SKM-1 (cell line): ENCODE measurements at regions not wholly inside any gene's neighbourhood (a gene's known extent, or its start where the extent isn't known, plus 50 kb on each side); places are given as distances from the start of the nearest gene placed in this dataset.
"Not testable (repeated sequence)": the region's sequence is repeated elsewhere in the genome, so short reads cannot be mapped to it uniquely, and the experiment has no call there.

Experiments used
- DNase-seq: peaks from one replicate; lab custom pipeline; 2025; ENCODE audit not compliant: unreplicated experiment; lab: John Stamatoyannopoulos, UW

GRCh38 chr13:84616864-84617263 is 734.6 kb upstream of the SLITRK1 start:
- DNase-seq, result no peak

GRCh38 chr13:84609716-84610115 is 727.4 kb upstream of the SLITRK1 start:
- DNase-seq, result no peak

- DNase-seq, result no peak
Observed at GRCh38 chr13:84607261-84608013, 725.2 kb upstream of the SLITRK1 start.

GRCh38 chr13:84606616-84607015 is 724.3 kb upstream of the SLITRK1 start:
- no peak for DNase-seq

GRCh38 chr13:84605927-84606326 is 723.7 kb upstream of the SLITRK1 start:
- DNase-seq, result no peak

GRCh38 chr13:84591444-84591843 is 709.2 kb upstream of the SLITRK1 start:
- no peak for DNase-seq

DNA sequence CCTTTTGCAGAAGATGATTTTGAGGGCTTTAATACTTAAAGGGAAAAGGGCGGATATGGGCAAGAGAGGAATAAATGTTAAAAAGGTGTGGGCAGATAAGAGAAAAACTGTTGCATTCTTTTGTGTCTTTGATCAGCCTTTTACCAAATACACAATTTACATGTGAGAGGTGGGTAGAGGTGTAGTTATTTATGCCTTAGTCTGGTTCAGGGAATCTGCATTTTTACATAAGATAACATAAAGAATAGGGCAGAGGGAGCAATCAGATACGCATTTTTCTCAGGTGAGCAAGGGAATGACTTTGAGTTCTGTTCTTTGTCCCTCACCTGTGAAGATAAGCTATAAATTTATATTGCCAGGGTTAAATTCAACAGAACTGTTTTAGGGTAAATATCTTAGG is 708.4 kb upstream of the SLITRK1 start:
- DNase-seq, result no peak

- DNase-seq, result no peak
Observed at GRCh38 chr13:84588023-84588422, 705.7 kb upstream of the SLITRK1 start.

DNA sequence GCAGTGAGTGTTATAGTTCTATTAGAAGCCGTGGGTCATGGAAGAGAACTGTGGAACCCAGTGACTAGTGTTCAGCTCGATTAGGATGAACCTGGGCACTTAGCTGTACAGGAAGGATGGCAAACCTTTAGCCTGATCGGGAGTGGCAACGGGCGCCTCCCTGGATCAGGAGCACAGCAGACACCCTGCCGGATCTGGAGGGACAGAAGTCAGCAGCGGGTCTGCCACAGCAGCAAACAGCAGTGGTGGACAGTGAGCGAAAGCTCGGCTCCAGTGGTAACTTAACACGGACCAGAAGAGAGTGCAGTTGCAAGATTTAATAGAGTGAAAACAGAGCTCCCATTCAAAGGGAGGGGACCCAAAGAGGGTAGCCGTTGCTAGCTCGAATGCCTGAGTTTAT is 697.6 kb upstream of the SLITRK1 start:
- DNase-seq, result not testable (repeated sequence)

GRCh38 chr13:84574851-84575250 is 692.6 kb upstream of the SLITRK1 start:
- no peak for DNase-seq

GRCh38 chr13:84571264-84571663 is 689.0 kb upstream of the SLITRK1 start:
- no peak for DNase-seq

DNA sequence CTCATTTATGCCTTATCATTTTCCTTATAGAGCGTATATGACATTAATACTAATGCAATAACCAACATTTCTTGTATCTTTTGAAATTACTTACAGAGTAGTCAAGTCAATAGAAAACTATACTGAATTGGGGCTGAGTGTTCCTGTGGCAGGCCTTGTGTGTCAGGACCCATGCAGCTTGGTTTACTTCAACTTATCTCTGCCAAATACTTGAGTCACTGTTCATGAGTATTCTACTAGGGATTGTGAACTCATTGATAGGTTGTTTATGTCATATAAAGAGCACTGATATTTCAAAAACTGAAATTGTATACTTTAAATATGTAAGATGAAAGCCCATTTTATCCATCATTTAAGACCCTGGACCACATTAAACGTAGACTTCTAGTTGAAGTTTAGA is 688.6 kb upstream of the SLITRK1 start:
- DNase-seq, result no peak

DNA sequence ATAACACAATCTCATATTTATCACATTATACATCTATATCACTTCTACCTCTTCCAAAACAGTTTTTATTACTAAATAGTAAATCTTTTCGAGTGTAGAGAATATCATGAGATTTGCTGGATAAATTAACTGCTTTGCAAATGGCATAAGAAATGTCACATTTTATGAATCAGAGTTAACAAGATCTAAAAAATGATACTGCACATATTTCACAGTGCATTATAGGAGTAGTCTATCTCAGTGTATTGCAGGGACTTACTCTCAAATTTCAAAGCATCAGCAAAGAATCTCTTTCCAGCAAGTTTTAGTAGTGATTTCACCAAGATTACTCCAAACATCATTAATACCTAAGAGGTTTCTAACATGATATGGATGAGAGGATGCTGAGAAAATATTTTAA is 687.1 kb upstream of the SLITRK1 start:
- DNase-seq, result no peak

DNA sequence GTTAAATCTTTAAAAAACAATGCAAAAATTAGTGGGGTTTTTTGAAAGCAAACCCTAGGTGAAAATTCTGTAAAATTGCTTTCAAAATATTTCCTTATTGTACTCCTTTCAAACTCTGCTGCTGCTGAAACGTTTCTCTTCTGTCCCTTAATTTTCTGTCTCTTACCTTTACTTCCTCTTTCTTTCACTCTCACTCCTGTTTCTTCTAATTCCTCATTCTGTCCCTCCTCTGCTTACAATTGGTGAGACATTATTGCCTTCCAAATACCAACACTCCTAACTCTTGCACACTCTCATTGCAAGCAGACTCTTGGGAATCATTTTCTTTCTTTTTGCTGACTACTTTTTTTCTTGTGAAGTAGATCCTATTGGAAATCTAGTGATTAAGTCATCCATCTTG is 685.6 kb upstream of the SLITRK1 start:
- DNase-seq, result peak; percentile 16

DNA sequence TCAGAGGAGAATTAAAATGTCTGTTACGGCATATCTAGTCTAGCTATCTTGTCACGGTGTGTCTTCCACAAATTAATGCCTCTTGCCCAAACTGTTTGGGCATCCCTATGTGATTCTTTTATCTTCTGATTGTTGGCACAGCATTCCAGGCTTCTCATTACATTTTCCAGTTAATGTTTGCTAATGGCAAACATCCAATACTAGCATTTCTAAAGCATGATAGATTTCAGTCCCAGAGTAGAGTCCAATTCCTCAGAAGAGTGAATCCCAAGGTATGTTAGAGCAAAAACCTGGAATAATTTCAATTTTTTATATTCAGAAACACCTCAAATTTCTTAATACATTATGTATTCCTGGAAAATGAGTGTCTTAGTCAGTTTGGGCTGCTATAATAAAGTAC is 684.5 kb upstream of the SLITRK1 start:
- no peak for DNase-seq

GRCh38 chr13:84563611-84564010 is 681.3 kb upstream of the SLITRK1 start:
- no peak for DNase-seq

DNA sequence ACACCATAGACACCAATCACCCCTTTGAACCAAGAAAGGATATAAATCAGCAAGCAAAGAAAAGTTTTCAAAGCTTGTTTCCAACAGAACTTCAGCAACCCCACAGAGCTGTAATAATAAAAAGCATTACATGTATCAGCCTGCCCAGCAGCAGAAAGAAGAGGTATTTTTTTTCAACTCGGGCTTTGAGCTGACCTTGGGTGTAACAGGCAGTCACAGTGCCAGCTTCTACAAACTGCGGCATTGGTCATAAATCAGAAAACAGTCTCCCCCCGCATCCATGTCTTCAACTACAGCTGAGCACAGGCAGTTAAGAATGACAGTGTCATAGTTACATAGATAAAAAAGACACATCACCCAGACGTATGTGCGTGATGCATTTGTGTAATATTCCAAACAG is 671.0 kb upstream of the SLITRK1 start:
- DNase-seq, result no peak

DNA sequence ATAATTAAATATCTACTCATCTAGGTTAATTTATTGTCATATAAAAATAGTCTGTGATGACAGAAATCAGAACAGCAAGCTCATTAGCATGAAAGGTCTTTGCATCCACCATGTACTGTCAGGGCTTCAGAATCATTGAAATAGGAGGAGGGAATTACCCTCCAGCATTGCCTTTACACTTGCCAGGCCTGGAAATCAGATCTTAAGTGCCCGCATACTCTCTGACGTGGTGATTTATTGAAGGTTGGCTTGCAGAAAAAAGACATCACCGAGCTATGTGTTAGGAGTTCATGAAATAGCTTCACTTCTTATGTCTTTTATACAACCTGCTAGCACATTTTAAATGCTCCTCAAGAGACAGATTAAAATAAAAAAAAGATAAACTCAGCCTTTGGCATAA is 661.7 kb upstream of the SLITRK1 start:
- DNase-seq, result no peak

GRCh38 chr13:84542348-84542747 is 660.1 kb upstream of the SLITRK1 start:
- no peak for DNase-seq

DNA sequence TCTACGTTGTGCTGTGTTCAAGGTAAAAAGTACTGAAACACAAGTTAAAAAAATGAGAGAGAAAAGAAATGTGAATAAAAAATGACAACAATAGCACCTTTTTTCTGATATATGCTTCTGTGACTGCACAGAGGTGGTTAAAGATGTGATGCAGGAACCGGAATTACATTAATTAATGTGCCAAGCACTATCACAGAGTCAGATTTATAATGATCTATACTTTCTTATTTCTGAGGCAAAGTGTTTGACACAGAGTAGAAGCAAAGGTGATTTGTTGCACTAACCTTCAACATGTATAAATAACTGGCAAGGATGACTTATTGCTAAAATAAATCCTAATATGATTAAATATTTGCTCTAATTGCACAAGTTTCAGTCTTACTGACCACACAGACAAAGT is 654.6 kb upstream of the SLITRK1 start:
- DNase-seq, result no peak

- no peak for DNase-seq
Observed at GRCh38 chr13:84528408-84529070, 646.3 kb upstream of the SLITRK1 start.

DNA sequence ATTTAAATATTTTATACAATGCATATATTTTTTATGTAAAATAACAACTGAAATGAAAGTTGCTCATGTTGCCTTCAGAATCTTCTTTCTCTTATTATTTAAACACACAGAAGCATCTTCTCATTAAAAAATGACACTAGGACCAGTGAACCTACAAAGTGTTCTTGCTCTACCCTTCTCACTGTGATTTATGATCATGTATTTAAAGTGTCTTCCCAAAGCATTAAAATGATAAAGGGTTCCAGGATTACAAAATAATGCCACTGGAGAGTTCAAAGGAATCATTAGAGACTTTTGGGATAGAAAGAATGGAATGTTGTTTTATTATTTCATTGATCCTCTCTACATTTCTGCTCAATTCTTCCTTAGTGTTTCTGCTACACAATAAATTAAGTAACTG is 643.6 kb upstream of the SLITRK1 start:
- no peak for DNase-seq

GRCh38 chr13:84524586-84524985 is 642.3 kb upstream of the SLITRK1 start:
- DNase-seq, result no peak
